B cell (primary cell): ENCODE measurements at regions not wholly inside any gene's neighbourhood (a gene's known extent, or its start where the extent isn't known, plus 50 kb on each side); places are given as distances from the start of the nearest gene placed in this dataset.
"Not testable (repeated sequence)": the region's sequence is repeated elsewhere in the genome, so short reads cannot be mapped to it uniquely, and the experiment has no call there.

Source experiments
- ATAC-seq: fragments of 200-7000 bp; cut with Tn5 transposase; one replicate; pipeline ENCODE4 v1.10.0; 2021; ENCODE audit warnings: low read depth, mild to moderate bottlenecking, moderate number of reproducible peaks, moderate library complexity
- CTCF ChIA-PET: fragments of 350-600 bp; sonication (Branson Sonifier 250); formaldehyde crosslinking; loops from one replicate; lab custom pipeline; 2021; ENCODE audit warnings: antibody characterized with exemption, inconsistent platforms; lab: Charles Lee
- POLR2A ChIA-PET: fragments of 350-600 bp; sonication (Branson Sonifier 250); formaldehyde crosslinking; loops from one replicate; lab custom pipeline; 2021; ENCODE audit warnings: antibody characterized with exemption; lab: Charles Lee
- DNase-seq: peaks from one replicate; pipeline ENCODE4 v3.0.0; 2013
- H2AFZ ChIP-seq: 2 replicates; pipeline ENCODE4 v1.6.1; 2012; ENCODE audit warnings: mild to moderate bottlenecking, low read depth, low read length; ENCODE audit not compliant: insufficient read depth, poor library complexity, severe bottlenecking
- H3K27ac ChIP-seq, 2 donors: 1 replicate in 1 of 2; 2 replicates in 1 of 2; pipeline ENCODE4 v1.5.1; 2012 to 2013; ENCODE audit warnings: low read length in 2 of 2, mild to moderate bottlenecking in 2 of 2, moderate library complexity in 1 of 2
- H3K27me3 ChIP-seq, 4 experiments: fragments of 200-600 bp in 1 of 4; sonication (generic) in 1 of 4; replicated peaks in 1 of 4; 1 replicate in 2 of 4; 2 replicates in 2 of 4; pipeline versions ENCODE4 v1.6.1 to v1.7.0; 2013 to 2016; ENCODE audit warnings: low read length in 3 of 4, mild to moderate bottlenecking in 2 of 4, mixed read lengths in 1 of 4, moderate library complexity in 1 of 4; ENCODE audit not compliant: insufficient read depth in 4 of 4, control insufficient read depth in 3 of 4; ENCODE audit errors: control extremely low read depth in 1 of 4
- H3K36me3 ChIP-seq, 2 experiments: replicated peaks in 1 of 2; 1 replicate in 1 of 2; 2 replicates in 1 of 2; pipeline versions ENCODE4 v1.6.1 to v1.7.1; 2013; ENCODE audit warnings: low read length in 1 of 2; ENCODE audit not compliant: insufficient read depth in 2 of 2, control insufficient read depth in 1 of 2; ENCODE audit errors: control extremely low read depth in 1 of 2, extremely low read depth in 1 of 2
- H3K4me1 ChIP-seq, 2 donors: fragments of 200-600 bp in 1 of 2; sonication (generic) in 1 of 2; 1 replicate in 1 of 2; 2 replicates in 1 of 2; pipeline versions ENCODE4 v1.5.1 to v1.6.1; 2013 to 2017; ENCODE audit warnings: low read length in 2 of 2; ENCODE audit not compliant: control insufficient read depth in 2 of 2, insufficient read depth in 2 of 2
- H3K4me2 ChIP-seq: replicated peaks from 2 replicates; pipeline ENCODE3; 2012; ENCODE audit warnings: mild to moderate bottlenecking, low read depth, low read length; ENCODE audit not compliant: poor library complexity, severe bottlenecking
- H3K4me3 ChIP-seq, 5 experiments: fragments of 200-600 bp in 1 of 5; sonication (generic) in 1 of 5; 1 replicate in 3 of 5; 2 replicates in 2 of 5; pipeline versions ENCODE4 v1.5.1 to v1.7.0; 2011 to 2016; ENCODE audit warnings: low read length in 4 of 5, mild to moderate bottlenecking in 4 of 5, low read depth in 2 of 5, control low read depth in 1 of 5, moderate library complexity in 1 of 5; ENCODE audit not compliant: insufficient read depth in 1 of 5; ENCODE audit errors: control extremely low read depth in 1 of 5, extremely low read depth in 1 of 5
- H3K79me2 ChIP-seq: fragments of 200-600 bp; sonication (generic); one replicate; pipeline ENCODE4 v1.6.0; 2016; ENCODE audit warnings: low read length; ENCODE audit not compliant: control insufficient read depth, insufficient read depth
- H3K9ac ChIP-seq: fragments of 200-600 bp; sonication (generic); 2 replicates; pipeline ENCODE4 v1.6.1; 2017; ENCODE audit warnings: mild to moderate bottlenecking, low read length, moderate library complexity
- H3K9me3 ChIP-seq, 3 donors: one replicate each; pipeline versions ENCODE4 v1.6.1 to v1.7.1; 2013; ENCODE audit warnings: low read length in 2 of 3; ENCODE audit not compliant: control insufficient read depth in 2 of 3, insufficient read depth in 1 of 3; ENCODE audit errors: control extremely low read depth in 1 of 3
- H4K20me1 ChIP-seq: 2 replicates; pipeline ENCODE4 v1.6.0; 2012; ENCODE audit warnings: mild to moderate bottlenecking, low read length; ENCODE audit not compliant: insufficient read depth, control insufficient read depth, poor library complexity, severe bottlenecking
- H3K27ac Mint-ChIP-seq: one replicate; pipeline ENCODE4 v1.8.0; 2021; ENCODE audit warnings: mixed read lengths
- H3K27me3 Mint-ChIP-seq: one replicate; pipeline ENCODE4 v1.8.0; 2021; ENCODE audit warnings: mixed read lengths
- H3K4me1 Mint-ChIP-seq: one replicate; pipeline ENCODE4 v1.8.0; 2021; ENCODE audit warnings: mixed read lengths
- H3K4me3 Mint-ChIP-seq: one replicate; pipeline ENCODE4 v1.8.0; 2021; ENCODE audit warnings: mixed read lengths
- H3K9me3 Mint-ChIP-seq: one replicate; pipeline ENCODE4 v1.8.0; 2022; ENCODE audit warnings: mixed read lengths; ENCODE audit not compliant: insufficient read depth
- WGBS: methylation state at CpG from one replicate; pipeline ENCODE4 v1.1.5; 2013; ENCODE audit warnings: missing lambda C conversion rate; ENCODE audit not compliant: insufficient coverage; 5-methylcytosine and 5-hydroxymethylcytosine counted together
- intact Hi-C: fragments of 100-400 bp; cut with micrococcal nuclease; formaldehyde crosslinking; loops from one replicate; pipeline ENCODE4 v1.10.0; 2022

- ATAC-seq, POLR2A ChIA-PET, H3K4me2 ChIP-seq, CTCF ChIA-PET, H3K36me3 ChIP-seq, H3K79me2 ChIP-seq, H3K4me1 ChIP-seq, DNase-seq, H3K4me1 Mint-ChIP-seq, H2AFZ ChIP-seq, H3K9ac ChIP-seq, H3K9me3 Mint-ChIP-seq, H3K27ac ChIP-seq, H3K27ac Mint-ChIP-seq, H4K20me1 ChIP-seq, intact Hi-C loops, H3K4me3 Mint-ChIP-seq, H3K4me3 ChIP-seq, H3K9me3 ChIP-seq: not testable (repeated sequence)
- 90% methylated on average over 7 of the region's 8 CpGs for WGBS
- H3K27me3 ChIP-seq, result peaks cover 0 to 13% (median 7%) of the 10 kb centered on the region in 4 experiments
- peaks cover 40% of the 10 kb centered on the region for H3K27me3 Mint-ChIP-seq
Measured at GRCh38 chr7:7011241-7011640, 171.1 kb upstream of the C1GALT1 start.

- H3K4me3 Mint-ChIP-seq, H3K4me2 ChIP-seq, CTCF ChIA-PET, intact Hi-C loops, H3K9ac ChIP-seq, H3K27ac ChIP-seq, H2AFZ ChIP-seq, ATAC-seq, H3K9me3 ChIP-seq, H3K4me3 ChIP-seq, H3K27ac Mint-ChIP-seq, H3K79me2 ChIP-seq, H4K20me1 ChIP-seq, H3K4me1 ChIP-seq, H3K4me1 Mint-ChIP-seq, POLR2A ChIA-PET, DNase-seq, H3K36me3 ChIP-seq, H3K9me3 Mint-ChIP-seq: not testable (repeated sequence)
- 85% methylated on average over 7 of the region's 7 CpGs for WGBS
- peaks cover 0 to 13% (median 7%) of the 10 kb centered on the region in 4 experiments for H3K27me3 ChIP-seq
- peaks cover 40% of the 10 kb centered on the region for H3K27me3 Mint-ChIP-seq
Measured at GRCh38 chr7:7011751-7012150, 170.6 kb upstream of the C1GALT1 start.
